MCF 10A (cell line): ENCODE measurements at regions not wholly inside any gene's neighbourhood (a gene's known extent, or its start where the extent isn't known, plus 50 kb on each side); places are given as distances from the start of the nearest gene placed in this dataset.

Experiments used
- BruUV-seq: library from RNA; stranded (reverse); fragments of 400-500 nt; replicated peaks from 2 replicates; lab custom pipeline; 2021; lab: Mats Ljungman, UMichigan
- CTCF ChIA-PET: fragments of 300-600 bp; sonication (Branson Sonifier 250); formaldehyde crosslinking; extraction: SDS; loops from one replicate; lab custom pipeline; 2021; ENCODE audit warnings: antibody characterized with exemption, inconsistent platforms; lab: Yijun Ruan, JAX
- POLR2A ChIA-PET: fragments of 300-600, 350-650 bp; sonication (Branson Sonifier 250); formaldehyde crosslinking; extraction: SDS; loops from one replicate; lab custom pipeline; 2020; ENCODE audit warnings: antibody characterized with exemption, inconsistent platforms; lab: Yijun Ruan, JAX
- DNase-seq: peaks from one replicate; pipeline ENCODE4 v3.0.0-alpha.2; 2018; ENCODE audit not compliant: unreplicated experiment
- H3K27ac Mint-ChIP-seq: one replicate; pipeline ENCODE4 v1.8.0; 2022; ENCODE audit warnings: mild to moderate bottlenecking, low read depth, mixed read lengths; ENCODE audit not compliant: unreplicated experiment
- H3K27me3 Mint-ChIP-seq: one replicate; pipeline ENCODE4 v1.8.0; 2022; ENCODE audit warnings: mixed read lengths; ENCODE audit not compliant: insufficient read depth, unreplicated experiment
- H3K36me3 Mint-ChIP-seq: one replicate; pipeline ENCODE4 v1.8.0; 2022; ENCODE audit warnings: mild to moderate bottlenecking, moderate library complexity, mixed read lengths; ENCODE audit not compliant: insufficient read depth, unreplicated experiment
- H3K4me1 Mint-ChIP-seq: one replicate; pipeline ENCODE4 v1.8.0; 2022; ENCODE audit warnings: mixed read lengths; ENCODE audit not compliant: insufficient read depth, unreplicated experiment
- H3K4me3 Mint-ChIP-seq: one replicate; pipeline ENCODE4 v1.8.0; 2022; ENCODE audit warnings: mild to moderate bottlenecking, moderate library complexity, mixed read lengths; ENCODE audit not compliant: unreplicated experiment
- H3K9me3 Mint-ChIP-seq: one replicate; pipeline ENCODE4 v1.8.0; 2022; ENCODE audit warnings: mixed read lengths; ENCODE audit not compliant: unreplicated experiment
- intact Hi-C: fragments of 100-400 bp; cut with micrococcal nuclease; formaldehyde crosslinking; loops from 2 replicates; pipeline ENCODE4 v1.14.1; 2022
- TF ChIP-seq, protein P1 (sequence below): fragments of 200-600 bp; IDR thresholded peaks from one replicate; pipeline ENCODE4 v1.8.0; 2022; ENCODE audit warnings: antibody characterized with exemption, mild to moderate bottlenecking; ENCODE audit not compliant: unreplicated experiment

DNA sequence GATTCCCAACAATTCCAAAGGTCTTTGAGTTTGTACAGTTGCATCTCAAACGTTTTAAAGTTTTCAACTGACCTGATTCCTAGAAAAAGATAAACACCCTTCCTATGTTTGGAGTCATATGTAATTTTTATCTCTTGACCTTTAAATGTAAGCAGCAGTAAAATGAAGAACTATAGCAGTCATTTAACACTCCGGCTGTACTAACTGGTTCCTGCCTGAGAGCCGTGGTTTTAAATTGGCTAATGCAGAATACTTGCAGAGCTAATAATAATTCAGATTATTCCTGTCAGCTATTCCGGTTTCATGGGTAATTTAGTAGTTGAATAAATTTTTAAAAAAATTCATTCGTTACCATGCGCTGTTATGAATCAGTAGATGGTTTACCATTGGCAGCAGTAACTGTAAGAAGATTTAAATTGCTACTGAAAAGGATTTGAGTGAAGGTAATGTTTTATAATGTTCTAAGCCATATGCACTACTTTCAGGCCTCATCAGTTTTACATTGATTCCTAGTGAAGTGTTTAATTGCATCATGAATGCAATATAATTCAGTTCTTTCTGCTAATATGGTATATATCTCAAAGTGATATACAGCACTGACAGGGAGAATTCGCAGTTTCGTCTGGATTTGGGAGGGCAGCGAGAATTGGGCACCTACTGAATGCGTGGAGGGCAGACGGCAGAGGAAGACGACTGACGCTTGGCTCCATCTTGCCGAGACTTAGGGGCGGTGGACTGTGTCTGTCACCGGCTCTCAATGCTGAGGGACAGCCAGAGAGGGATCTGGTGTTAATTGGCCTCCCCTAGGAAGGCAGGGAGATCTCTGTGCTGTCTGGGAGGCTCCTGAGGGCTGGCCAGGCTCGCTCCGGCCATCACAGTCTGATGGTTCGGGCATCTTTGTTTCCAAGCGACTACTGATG, 217.7 kb downstream of the PHETA1 start:
- intact Hi-C loops: no loop called here
- no peak overlapping the region for H3K4me3 Mint-ChIP-seq
- POLR2A ChIA-PET: no interaction called here
- no peaks in the 10 kb centered on the region for H3K27me3 Mint-ChIP-seq
- no TSS peak for BruUV-seq
- H3K4me1 Mint-ChIP-seq: no peaks in the 10 kb centered on the region
- H3K27ac Mint-ChIP-seq: no peak overlapping the region
- peaks cover 5% of the 10 kb centered on the region for H3K36me3 Mint-ChIP-seq
- TF ChIP-seq, protein P1, sequence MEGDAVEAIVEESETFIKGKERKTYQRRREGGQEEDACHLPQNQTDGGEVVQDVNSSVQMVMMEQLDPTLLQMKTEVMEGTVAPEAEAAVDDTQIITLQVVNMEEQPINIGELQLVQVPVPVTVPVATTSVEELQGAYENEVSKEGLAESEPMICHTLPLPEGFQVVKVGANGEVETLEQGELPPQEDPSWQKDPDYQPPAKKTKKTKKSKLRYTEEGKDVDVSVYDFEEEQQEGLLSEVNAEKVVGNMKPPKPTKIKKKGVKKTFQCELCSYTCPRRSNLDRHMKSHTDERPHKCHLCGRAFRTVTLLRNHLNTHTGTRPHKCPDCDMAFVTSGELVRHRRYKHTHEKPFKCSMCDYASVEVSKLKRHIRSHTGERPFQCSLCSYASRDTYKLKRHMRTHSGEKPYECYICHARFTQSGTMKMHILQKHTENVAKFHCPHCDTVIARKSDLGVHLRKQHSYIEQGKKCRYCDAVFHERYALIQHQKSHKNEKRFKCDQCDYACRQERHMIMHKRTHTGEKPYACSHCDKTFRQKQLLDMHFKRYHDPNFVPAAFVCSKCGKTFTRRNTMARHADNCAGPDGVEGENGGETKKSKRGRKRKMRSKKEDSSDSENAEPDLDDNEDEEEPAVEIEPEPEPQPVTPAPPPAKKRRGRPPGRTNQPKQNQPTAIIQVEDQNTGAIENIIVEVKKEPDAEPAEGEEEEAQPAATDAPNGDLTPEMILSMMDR: no peak
- no peak for DNase-seq
- CTCF ChIA-PET: interaction anchor here (1.4 kb wide), 1 partner anchor 256 kb away, joined by 5 read pairs; no protein-coding TSS in a partner anchor
- H3K9me3 Mint-ChIP-seq: no peaks in the 10 kb centered on the region

DNA sequence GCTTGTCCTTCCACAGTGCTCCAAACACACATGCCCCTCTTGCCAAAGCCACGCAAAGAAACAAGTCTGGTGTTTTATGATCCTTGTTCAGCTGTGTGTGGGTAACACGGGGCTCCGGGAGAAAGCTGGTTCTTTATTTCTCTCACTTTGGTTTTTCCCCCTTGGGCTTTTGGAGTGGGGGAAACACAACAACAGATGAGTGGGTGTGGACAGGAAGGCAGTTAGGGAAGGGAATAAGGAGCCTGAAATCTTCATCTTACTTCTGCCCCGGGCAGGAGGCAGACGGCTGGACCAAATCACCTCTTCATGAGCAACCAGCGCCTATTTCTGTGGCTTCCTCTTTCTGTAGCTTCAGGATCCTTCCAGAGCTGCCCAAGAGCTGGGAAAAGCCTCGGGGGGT, 218.5 kb downstream of the PHETA1 start:
- no peak overlapping the region for H3K27ac Mint-ChIP-seq
- intact Hi-C loops: no loop called here

DNA sequence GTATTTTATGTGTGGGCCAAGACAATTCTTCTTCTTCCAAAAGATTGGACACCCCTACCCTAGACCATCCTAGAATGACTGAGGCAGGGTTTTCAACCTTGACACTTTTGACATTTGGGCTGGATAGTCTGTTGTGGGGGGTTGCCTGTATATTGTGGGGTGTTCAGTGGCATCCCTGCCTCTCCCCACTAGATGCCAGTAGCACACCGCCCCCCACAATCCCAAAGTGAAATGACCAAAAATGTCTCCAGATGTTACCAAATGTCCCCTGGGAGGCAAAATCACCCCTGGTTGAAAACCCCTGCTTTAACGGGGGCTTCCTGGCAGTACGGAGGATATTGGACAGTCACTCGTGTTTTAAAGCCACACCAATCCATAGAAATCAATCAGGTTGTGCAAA, 219.6 kb downstream of the PHETA1 start:
- Mint-ChIP-seq H3K4me3 (no peak overlapping the region), H3K27me3 (no peaks in the 10 kb centered on the region), H3K4me1 (no peaks in the 10 kb centered on the region), H3K36me3 (peaks cover 5% of the 10 kb centered on the region), H3K9me3 (no peaks in the 10 kb centered on the region), H3K27ac (no peak overlapping the region)
- BruUV-seq: no TSS peak
- no peak for DNase-seq
- intact Hi-C loops: no loop called here
- POLR2A ChIA-PET: no interaction called here
- TF ChIP-seq, protein P1: no peak
- CTCF ChIA-PET: interaction anchor here (0.6 kb wide), 1 partner anchor 387 kb away, joined by 3 read pairs; no protein-coding TSS in a partner anchor

More for the DNA sequence above, 218.5 kb downstream of the PHETA1 start:
- no peak for DNase-seq
- Mint-ChIP-seq H3K4me1 (no peaks in the 10 kb centered on the region), H3K4me3 (no peak overlapping the region), H3K36me3 (peaks cover 5% of the 10 kb centered on the region), H3K9me3 (no peaks in the 10 kb centered on the region), H3K27me3 (no peaks in the 10 kb centered on the region)
- POLR2A ChIA-PET: no interaction called here
- BruUV-seq: no TSS peak
- TF ChIP-seq, protein P1: no peak
- CTCF ChIA-PET: interaction anchor here (0.5 to 1.4 kb wide), 2 partner anchors 255 to 456 kb away, joined by 3 to 5 read pairs; no protein-coding TSS in a partner anchor

GRCh38 chr12:111148005-111148404, 220.9 kb downstream of the PHETA1 start:
- H3K27me3 Mint-ChIP-seq: no peaks in the 10 kb centered on the region
- no peaks in the 10 kb centered on the region for H3K9me3 Mint-ChIP-seq
- no peak overlapping the region for H3K27ac Mint-ChIP-seq
- TF ChIP-seq, protein P1: no peak
- peaks cover 5% of the 10 kb centered on the region for H3K36me3 Mint-ChIP-seq
- ChIA-PET POLR2A (no interaction called here), CTCF (no interaction called here)
- no peak for DNase-seq
- H3K4me1 Mint-ChIP-seq: no peaks in the 10 kb centered on the region
- no peak overlapping the region for H3K4me3 Mint-ChIP-seq
- intact Hi-C loops: no loop called here
- BruUV-seq: no TSS peak
